A673 (cell line): ENCODE measurements at regions not wholly inside any gene's neighbourhood (a gene's known extent, or its start where the extent isn't known, plus 50 kb on each side); places are given as distances from the start of the nearest gene placed in this dataset.

Source experiments
- BruUV-seq: library from RNA; stranded (reverse); fragments of 400-500 nt; replicated peaks from 2 replicates; lab custom pipeline; 2021; lab: Mats Ljungman, UMichigan
- CTCF ChIA-PET: fragments of 300-600 bp; sonication (Branson Sonifier 250); formaldehyde crosslinking; loops from one replicate; lab custom pipeline; 2022; ENCODE audit warnings: antibody characterized with exemption; lab: Charles Lee
- POLR2A ChIA-PET: fragments of 300-600 bp; sonication (Branson Sonifier 250); formaldehyde crosslinking; loops from one replicate; lab custom pipeline; 2022; ENCODE audit warnings: antibody characterized with exemption; ENCODE audit not compliant: low non-redundant PET; lab: Charles Lee
- DNase-seq: peaks from one replicate; pipeline ENCODE4 v3.0.0-alpha.2; 2015; ENCODE audit warnings: low spot score
- H3K27ac ChIP-seq: fragments of 200-600 bp; sonication (generic); 2 replicates; pipeline ENCODE4 v1.5.1; 2016; ENCODE audit warnings: mixed run types, low read depth, mild to moderate bottlenecking, mixed read lengths, antibody characterized with exemption, low read length; ENCODE audit not compliant: poor library complexity, severe bottlenecking
- H3K27me3 ChIP-seq: fragments of 200-600 bp; sonication (generic); replicated peaks from 2 replicates; pipeline ENCODE4 v1.6.1; 2017; ENCODE audit warnings: mixed run types, low read depth, mild to moderate bottlenecking, mixed read lengths, antibody characterized with exemption, low read length; ENCODE audit not compliant: insufficient read depth, poor library complexity
- H3K36me3 ChIP-seq: fragments of 200-600 bp; sonication (generic); 2 replicates; pipeline ENCODE4 v1.6.1; 2016; ENCODE audit warnings: mixed run types, mild to moderate bottlenecking, mixed read lengths, antibody characterized with exemption, low read length; ENCODE audit not compliant: insufficient read depth, poor library complexity, severe bottlenecking
- H3K4me1 ChIP-seq: fragments of 200-600 bp; sonication (generic); 2 replicates; pipeline ENCODE4 v1.6.1; 2017; ENCODE audit warnings: mixed run types, mild to moderate bottlenecking, mixed read lengths, antibody characterized with exemption, low read length; ENCODE audit not compliant: insufficient read depth, poor library complexity, severe bottlenecking
- H3K4me3 ChIP-seq: fragments of 200-600 bp; sonication (generic); 2 replicates; pipeline ENCODE4 v1.5.1; 2016; ENCODE audit warnings: low read depth, mixed run types, mild to moderate bottlenecking, mixed read lengths, low read length; ENCODE audit not compliant: poor library complexity, severe bottlenecking
- H3K9me3 ChIP-seq: fragments of 200-600 bp; sonication (generic); 2 replicates; pipeline ENCODE4 v1.6.1; 2016; ENCODE audit warnings: mixed run types, low read depth, mild to moderate bottlenecking, mixed read lengths, antibody characterized with exemption, low read length; ENCODE audit not compliant: poor library complexity, severe bottlenecking
- CTCF ChIP-seq: fragments of 300-800, 200-600 bp; sonication (generic); conservative IDR thresholded peaks from 2 replicates; pipeline ENCODE4 v1.5.1; 2017; ENCODE audit warnings: low read depth, mild to moderate bottlenecking, antibody characterized with exemption, low read length, moderate library complexity, mixed read lengths
- EZH2 ChIP-seq: fragments of 200-600 bp; sonication (generic); IDR thresholded peaks from 2 replicates; pipeline ENCODE4 v1.6.1; 2017; ENCODE audit warnings: borderline replicate concordance, low read depth, mild to moderate bottlenecking, mixed read lengths, antibody characterized with exemption, low read length; ENCODE audit not compliant: poor library complexity, severe bottlenecking
- intact Hi-C: fragments of 100-400 bp; cut with micrococcal nuclease; formaldehyde crosslinking; loops from one replicate; pipeline ENCODE4 v1.10.0; 2022; ENCODE audit not compliant: unreplicated experiment

GRCh38 chr12:89907659-89908058 is 199.0 kb upstream of the ATP2B1 start:
- no peaks in the 10 kb centered on the region for H3K36me3 ChIP-seq
- H3K4me3 ChIP-seq = no peak overlapping the region
- CTCF ChIA-PET = no interaction called here
- no peak overlapping the region for H3K27ac ChIP-seq
- POLR2A ChIA-PET = no interaction called here
- DNase-seq = peak; percentile 28
- no peaks in the 10 kb centered on the region for H3K27me3 ChIP-seq
- no peaks in the 10 kb centered on the region for H3K4me1 ChIP-seq
- TF ChIP-seq CTCF (no peak), EZH2 (no peak)
- H3K9me3 ChIP-seq = no peaks in the 10 kb centered on the region
- no TSS peak for BruUV-seq
- intact Hi-C loops = no loop called here

- Histone ChIP-seq H3K36me3 (no peaks in the 10 kb centered on the region), H3K4me3 (no peak overlapping the region), H3K9me3 (no peaks in the 10 kb centered on the region), H3K27me3 (no peaks in the 10 kb centered on the region), H3K4me1 (no peaks in the 10 kb centered on the region), H3K27ac (no peak overlapping the region)
- no TSS peak for BruUV-seq
- TF ChIP-seq EZH2 (no peak), CTCF (no peak)
- intact Hi-C loops = no loop called here
- ChIA-PET CTCF (no interaction called here), POLR2A (no interaction called here)
- no peak for DNase-seq
Observed at GRCh38 chr12:89906824-89907223, 198.2 kb upstream of the ATP2B1 start.

- TF ChIP-seq EZH2 = no peak
- TF ChIP-seq CTCF = no peak
- no peaks in the 10 kb centered on the region for H3K4me1 ChIP-seq
- ChIA-PET POLR2A (no interaction called here), CTCF (no interaction called here)
- BruUV-seq = no TSS peak
- H3K36me3 ChIP-seq = no peaks in the 10 kb centered on the region
- H3K9me3 ChIP-seq = no peaks in the 10 kb centered on the region
- intact Hi-C loops = no loop called here
- DNase-seq = no peak
- no peak overlapping the region for H3K27ac ChIP-seq
- no peaks in the 10 kb centered on the region for H3K27me3 ChIP-seq
- H3K4me3 ChIP-seq = no peak overlapping the region
Observed at GRCh38 chr12:89906178-89906577, 197.5 kb upstream of the ATP2B1 start.
